HEK293 (cell line): ENCODE measurements at regions not wholly inside any gene's neighbourhood (a gene's known extent, or its start where the extent isn't known, plus 50 kb on each side); places are given as distances from the start of the nearest gene placed in this dataset.

Experiments
- CTCF ChIA-PET: fragments of 350-600 bp; formaldehyde crosslinking; extraction: SDS; loops from one replicate; lab custom pipeline; 2021; ENCODE audit warnings: antibody characterized with exemption; lab: Yijun Ruan, JAX
- POLR2A ChIA-PET: fragments of 300-600 bp; formaldehyde crosslinking; extraction: SDS; loops from one replicate; lab custom pipeline; 2020; ENCODE audit warnings: antibody characterized with exemption, inconsistent platforms; lab: Yijun Ruan, JAX
- H3K27ac ChIP-seq: fragments of 200-500 bp; sonication (Bioruptor generic); 2 replicates; pipeline ENCODE4 v1.5.1; 2014; ENCODE audit warnings: low read depth, low read length, control low read depth, inconsistent platforms; ENCODE audit errors: extremely low read depth
- H3K36me3 ChIP-seq, 2 experiments: fragments of 200-500 bp in 1 of 2; sonication (Bioruptor generic) in 1 of 2; 1 replicate in 1 of 2; 2 replicates in 1 of 2; pipeline ENCODE4 v1.5.1; 2014 to 2017; ENCODE audit warnings: inconsistent platforms in 2 of 2, low read length in 2 of 2; ENCODE audit not compliant: control insufficient read depth in 2 of 2, insufficient read depth in 1 of 2
- H3K4me1 ChIP-seq: fragments of 200-500 bp; sonication (Bioruptor generic); 2 replicates; pipeline ENCODE4 v1.5.1; 2014; ENCODE audit warnings: mild to moderate bottlenecking, low read length, inconsistent platforms; ENCODE audit not compliant: control insufficient read depth, insufficient read depth
- H3K4me3 ChIP-seq: 2 replicates; pipeline ENCODE4 v1.5.1; 2011; ENCODE audit warnings: low read depth, mild to moderate bottlenecking, control low read depth, low read length, moderate library complexity
- H3K9me3 ChIP-seq: fragments of 200-500 bp; sonication (Bioruptor generic); 2 replicates; pipeline ENCODE4 v1.5.1; 2014; ENCODE audit warnings: low read depth, low read length, inconsistent platforms; ENCODE audit not compliant: control insufficient read depth, insufficient read depth
- AEBP2 ChIP-seq: fragments of 450-650 bp; formaldehyde crosslinking; IDR thresholded peaks from 2 replicates; pipeline ENCODE4 v1.5.1; 2016; ENCODE audit warnings: missing biosample characterization, missing genetic modification characterization, borderline replicate concordance
- ATF2 ChIP-seq: fragments of 450-650 bp; formaldehyde crosslinking; IDR thresholded peaks from 2 replicates; pipeline ENCODE4 v1.5.1; 2016; ENCODE audit warnings: missing biosample characterization, missing genetic modification characterization, low read depth
- KLF17 ChIP-seq: fragments of 450-650 bp; formaldehyde crosslinking; IDR thresholded peaks from 2 replicates; pipeline ENCODE4 v1.5.1; 2016; ENCODE audit warnings: missing biosample characterization, missing genetic modification characterization
- PRDM2 ChIP-seq: fragments of 450-650 bp; formaldehyde crosslinking; IDR thresholded peaks from 2 replicates; pipeline ENCODE4 v1.5.1; 2016; ENCODE audit warnings: missing biosample characterization, missing genetic modification characterization, borderline replicate concordance
- SCRT1 ChIP-seq: fragments of 450-650 bp; formaldehyde crosslinking; IDR thresholded peaks from 2 replicates; pipeline ENCODE4 v1.5.1; 2016; ENCODE audit warnings: missing biosample characterization, missing genetic modification characterization, borderline replicate concordance
- SP3 ChIP-seq: fragments of 450-650 bp; formaldehyde crosslinking; IDR thresholded peaks from 2 replicates; pipeline ENCODE4 v1.5.1; 2016; ENCODE audit warnings: missing biosample characterization, missing genetic modification characterization
- YY2 ChIP-seq: fragments of 450-650 bp; formaldehyde crosslinking; IDR thresholded peaks from 2 replicates; pipeline ENCODE4 v1.5.1; 2016; ENCODE audit warnings: missing biosample characterization, missing genetic modification characterization
- ZFP3 ChIP-seq: fragments of 450-650 bp; formaldehyde crosslinking; IDR thresholded peaks from 2 replicates; pipeline ENCODE4 v1.5.1; 2016; ENCODE audit warnings: low read depth, missing biosample characterization, missing genetic modification characterization
- ZNF132 ChIP-seq: fragments of 450-650 bp; formaldehyde crosslinking; IDR thresholded peaks from 2 replicates; pipeline ENCODE4 v1.5.1; 2017; ENCODE audit warnings: missing biosample characterization, missing genetic modification characterization, borderline replicate concordance
- ZNF133 ChIP-seq: fragments of 450-650 bp; formaldehyde crosslinking; IDR thresholded peaks from 2 replicates; pipeline ENCODE4 v1.5.1; 2016; ENCODE audit warnings: missing biosample characterization, missing genetic modification characterization
- ZNF155 ChIP-seq: fragments of 450-650 bp; formaldehyde crosslinking; IDR thresholded peaks from 2 replicates; pipeline ENCODE4 v1.5.1; 2016; ENCODE audit warnings: missing biosample characterization, missing genetic modification characterization
- ZNF2 ChIP-seq: fragments of 450-650 bp; formaldehyde crosslinking; IDR thresholded peaks from 2 replicates; pipeline ENCODE4 v1.5.1; 2016; ENCODE audit warnings: missing biosample characterization, missing genetic modification characterization
- ZNF292 ChIP-seq: fragments of 450-650 bp; formaldehyde crosslinking; IDR thresholded peaks from 2 replicates; pipeline ENCODE4 v1.5.1; 2016; ENCODE audit warnings: low read depth, missing biosample characterization, missing genetic modification characterization, borderline replicate concordance
- ZNF580 ChIP-seq: fragments of 450-650 bp; formaldehyde crosslinking; IDR thresholded peaks from 2 replicates; pipeline ENCODE4 v1.5.1; 2016; ENCODE audit warnings: missing biosample characterization, missing genetic modification characterization
- ZNF621 ChIP-seq: fragments of 450-650 bp; formaldehyde crosslinking; IDR thresholded peaks from 2 replicates; pipeline ENCODE4 v1.5.1; 2017; ENCODE audit warnings: missing biosample characterization, missing genetic modification characterization
- ZNF658 ChIP-seq: fragments of 450-650 bp; formaldehyde crosslinking; IDR thresholded peaks from 2 replicates; pipeline ENCODE4; 2016; ENCODE audit warnings: missing biosample characterization, missing genetic modification characterization
- ZNF664 ChIP-seq: fragments of 450-650 bp; formaldehyde crosslinking; IDR thresholded peaks from 2 replicates; pipeline ENCODE4 v1.5.1; 2016; ENCODE audit warnings: missing biosample characterization, missing genetic modification characterization
- ZNF692 ChIP-seq: fragments of 450-650 bp; formaldehyde crosslinking; IDR thresholded peaks from 2 replicates; pipeline ENCODE4 v1.5.1; 2016; ENCODE audit warnings: missing biosample characterization, missing genetic modification characterization
- ZNF707 ChIP-seq: fragments of 450-650 bp; formaldehyde crosslinking; IDR thresholded peaks from 2 replicates; pipeline ENCODE4 v1.5.1; 2016; ENCODE audit warnings: missing biosample characterization, missing genetic modification characterization
- ZNF76 ChIP-seq: fragments of 450-650 bp; formaldehyde crosslinking; IDR thresholded peaks from 2 replicates; pipeline ENCODE4; 2016; ENCODE audit warnings: low read depth, missing biosample characterization, missing genetic modification characterization, borderline replicate concordance
- ZSCAN5A ChIP-seq: fragments of 450-650 bp; formaldehyde crosslinking; IDR thresholded peaks from 2 replicates; pipeline ENCODE4 v1.5.1; 2016; ENCODE audit warnings: missing biosample characterization, missing genetic modification characterization

DNA sequence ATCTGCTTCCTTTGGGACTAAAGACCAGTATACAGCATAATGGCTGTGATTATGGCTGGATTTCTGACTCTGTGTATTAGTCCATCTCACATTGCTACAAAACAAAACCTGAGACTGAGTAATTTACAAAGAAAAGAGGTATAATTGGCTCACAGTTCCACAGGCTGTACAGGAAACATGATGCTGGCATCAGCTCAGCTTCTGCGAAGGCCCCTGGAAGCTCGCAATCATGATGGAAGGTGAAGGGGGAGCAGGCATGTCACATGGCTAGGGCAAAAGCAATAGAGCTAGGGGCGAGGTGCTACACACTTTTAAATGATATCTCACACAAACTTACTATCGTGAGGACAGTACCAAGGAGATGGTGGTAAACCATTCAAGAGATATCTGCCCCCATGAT is 68.0 kb upstream of the GADL1 start:
- no peaks in the 10 kb centered on the region for H3K4me1 ChIP-seq
- POLR2A ChIA-PET = no interaction called here
- H3K9me3 ChIP-seq = no peaks in the 10 kb centered on the region
- H3K27ac ChIP-seq = no peak overlapping the region
- no peak overlapping the region for H3K4me3 ChIP-seq
- CTCF ChIA-PET = no interaction called here
- no peaks in the 10 kb centered on the region for H3K36me3 ChIP-seq
- TF ChIP-seq ZNF133 = peak; percentile 69
- no peak for TF ChIP-seq ZNF292

DNA sequence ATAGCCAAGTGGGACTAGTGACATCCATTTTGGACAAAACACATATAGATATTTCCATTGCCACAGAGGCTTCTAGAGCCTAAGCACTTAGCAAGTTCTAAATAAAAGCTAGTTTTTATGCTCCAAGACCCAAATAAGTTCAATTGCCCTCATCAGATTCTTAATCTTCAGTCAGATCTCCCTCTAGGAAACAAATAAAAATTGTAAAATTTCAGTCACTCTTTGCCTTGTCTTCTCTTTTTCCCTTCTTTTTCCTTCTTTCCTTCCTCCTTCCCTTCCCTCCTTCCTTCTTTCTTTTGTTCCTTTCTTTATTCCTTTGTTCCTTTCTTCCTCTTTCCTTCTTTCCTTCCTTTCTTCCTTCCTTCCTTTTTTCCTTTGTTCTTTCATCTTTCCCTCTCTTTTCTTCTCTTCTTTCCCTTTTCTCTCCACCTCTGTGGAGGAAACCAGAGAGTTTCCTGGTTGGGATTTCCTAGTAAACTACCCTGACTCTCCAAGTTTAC is 68.8 kb upstream of the GADL1 start:
- Histone ChIP-seq H3K36me3 (no peaks in the 10 kb centered on the region), H3K4me3 (no peak overlapping the region), H3K9me3 (no peaks in the 10 kb centered on the region), H3K4me1 (no peaks in the 10 kb centered on the region), H3K27ac (no peak overlapping the region)
- ChIA-PET POLR2A (no interaction called here), CTCF (no interaction called here)
- TF ChIP-seq ZNF133 = no peak
- no peak for TF ChIP-seq PRDM2
- TF ChIP-seq YY2 (tag by site-specific recombination) = no peak
- TF ChIP-seq ZNF76 (tag by site-specific recombination) = no peak
- TF ChIP-seq KLF17 = no peak
- no peak for TF ChIP-seq ZNF664 (tag by site-specific recombination)
- TF ChIP-seq SCRT1 (tag by site-specific recombination) = no peak
- no peak for TF ChIP-seq AEBP2 (tag by site-specific recombination)
- no peak for TF ChIP-seq ZNF2 (tag by site-specific recombination)
- no peak for TF ChIP-seq ZNF707 (tag by site-specific recombination)
- TF ChIP-seq ZNF580 (tag by site-specific recombination) = no peak
- TF ChIP-seq ZNF658 = no peak
- no peak for TF ChIP-seq ZNF132 (tag by site-specific recombination)
- no peak for TF ChIP-seq SP3
- TF ChIP-seq ATF2 = no peak
- TF ChIP-seq ZNF155 (tag by site-specific recombination) = no peak
- no peak for TF ChIP-seq ZNF692 (tag by site-specific recombination)
- TF ChIP-seq ZFP3 (tag by site-specific recombination) = no peak
- no peak for TF ChIP-seq ZNF621 (tag by site-specific recombination)
- no peak for TF ChIP-seq ZSCAN5A (tag by site-specific recombination)
